Left ventricle myocardium superior (tissue), 1 donor: ENCODE measurements at regions not wholly inside any gene's neighbourhood (a gene's known extent, or its start where the extent isn't known, plus 50 kb on each side); places are given as distances from the start of the nearest gene placed in this dataset.
A peak's percentile ranks its signal among the peaks of the same experiment; 100 is the strongest.
"Not testable (repeated sequence)": the region's sequence is repeated elsewhere in the genome, so short reads cannot be mapped to it uniquely, and the experiment has no call there.

Source experiments
- ATAC-seq: fragments of 200-7000 bp; cut with Tn5 transposase; one replicate; pipeline ENCODE4 v1.9.1; 2020; ENCODE audit warnings: mild to moderate bottlenecking, moderate library complexity
- DNase-seq: peaks from one replicate; pipeline ENCODE4 v3.0.0-alpha.2; 2020
- intact Hi-C: fragments of 100-400 bp; cut with micrococcal nuclease; formaldehyde crosslinking; loops from one replicate; pipeline ENCODE4 v1.11.0; 2022
- donor health status: DM: no; HTN: yes; CAD: no; lungs with severe emphysema.

DNA sequence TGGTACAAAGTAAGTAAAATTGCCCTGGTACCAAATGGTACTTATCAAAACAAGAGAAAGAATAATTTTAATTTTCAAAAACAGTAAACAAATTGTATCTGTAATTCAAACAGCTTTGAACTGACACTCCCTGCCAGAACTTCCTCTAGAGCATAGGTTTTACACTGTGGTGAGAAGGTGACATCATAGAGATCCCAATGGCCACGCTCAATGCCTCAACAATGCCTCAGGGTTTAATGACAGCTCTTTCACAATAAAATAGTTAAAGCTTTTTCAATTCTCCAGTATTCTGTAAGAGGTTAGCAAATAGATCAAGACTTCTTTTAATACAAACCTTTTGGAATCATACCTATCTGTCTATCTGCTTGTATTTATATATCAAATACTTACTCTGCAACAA is 437.1 kb downstream of the PRR16 start:
- ATAC-seq, result no peak
- intact Hi-C loops, result no loop called here

DNA sequence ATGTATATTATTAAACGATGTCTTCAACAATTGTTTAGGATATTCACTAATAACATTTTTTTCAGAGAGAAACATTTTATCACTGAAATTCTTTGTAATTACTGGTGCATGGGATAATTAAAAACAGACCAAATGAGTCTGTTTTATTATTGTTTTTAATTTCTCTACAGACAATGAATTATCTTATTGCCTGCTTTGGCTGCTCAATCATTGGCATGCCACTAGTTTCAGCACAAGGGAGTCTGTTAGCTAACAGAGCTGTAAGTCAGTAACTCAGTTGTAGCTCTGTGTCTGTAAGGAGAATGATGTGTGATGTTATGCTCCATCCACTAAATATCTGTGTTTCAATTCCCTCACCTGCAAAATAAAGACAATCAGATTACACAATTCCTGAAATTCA is 443.9 kb downstream of the PRR16 start:
- DNase-seq (no peak), ATAC-seq (no peak)
- intact Hi-C loops, result no loop called here

More for the DNA sequence above, 437.1 kb downstream of the PRR16 start:
- no peak for DNase-seq

DNA sequence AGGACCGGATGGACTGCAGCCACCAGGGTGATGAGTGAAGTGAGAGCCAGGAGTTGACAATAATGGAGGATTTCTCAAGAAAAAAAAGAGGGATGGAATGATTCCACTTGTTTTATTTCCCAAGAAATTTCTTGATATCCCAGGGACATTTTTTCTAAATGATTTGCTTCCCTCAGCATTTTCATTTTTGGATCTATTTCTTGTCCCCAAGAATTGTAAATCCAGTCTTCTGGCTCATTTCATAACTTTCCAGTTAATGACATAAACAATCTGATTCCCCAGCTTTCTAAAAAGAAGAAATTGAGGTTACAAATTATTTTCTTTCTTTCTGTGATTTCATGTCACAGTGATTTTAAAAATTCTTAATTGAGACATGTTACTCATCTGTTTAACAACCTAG is 446.5 kb downstream of the PRR16 start:
- ATAC-seq, result no peak
- no peak for DNase-seq
- intact Hi-C loops, result no loop called here

DNA sequence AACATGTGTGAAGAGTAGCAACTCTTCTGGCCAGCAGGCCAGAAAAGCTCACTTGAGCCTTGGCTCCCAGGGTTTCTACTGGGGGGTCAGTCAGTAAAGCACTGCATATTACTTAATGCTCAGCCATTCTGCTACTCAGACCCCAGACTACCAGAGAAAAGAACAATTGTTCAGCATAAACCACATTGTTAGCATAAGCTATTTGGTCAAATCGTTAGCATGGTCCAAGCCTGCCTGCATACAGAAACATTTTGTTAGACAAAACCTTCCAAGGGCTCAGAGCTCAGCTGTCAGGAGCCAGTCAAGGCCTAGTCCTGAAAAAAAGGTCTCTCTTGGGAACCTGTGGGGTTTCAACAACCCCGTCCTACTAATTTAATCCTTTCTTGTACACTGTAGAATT is 449.3 kb downstream of the PRR16 start:
- ATAC-seq, result no peak
- intact Hi-C loops, result no loop called here

DNA sequence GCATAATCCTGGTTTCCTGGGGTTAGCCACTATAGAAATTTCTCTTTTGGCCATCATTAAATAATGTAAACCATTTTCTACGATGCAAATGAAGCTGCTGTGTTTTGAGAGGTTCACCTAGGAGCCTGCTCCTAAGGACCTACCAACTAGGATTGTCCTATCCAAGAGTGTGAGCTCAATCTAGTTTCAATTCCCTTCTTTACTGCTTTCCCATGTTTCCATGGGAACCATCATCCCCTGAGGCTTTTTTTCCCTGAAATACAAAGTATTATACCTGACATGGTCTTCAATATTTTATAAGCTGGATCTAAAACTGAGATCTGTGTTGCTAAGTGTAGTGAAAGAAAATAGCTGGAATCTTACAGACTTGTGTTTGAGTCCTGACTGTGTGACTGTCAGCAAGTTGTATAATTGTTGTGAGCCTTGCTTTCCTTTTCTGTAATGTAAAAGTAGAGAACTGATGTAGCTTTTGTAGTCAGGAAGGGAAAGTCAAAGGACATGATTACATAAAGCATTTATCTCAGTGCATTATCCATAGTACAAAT is 453.2 kb downstream of the PRR16 start:
- DNase-seq (no peak), ATAC-seq (no peak)
- intact Hi-C loops, result no loop called here

More for the DNA sequence above, 449.3 kb downstream of the PRR16 start:
- DNase-seq, result no peak

DNA sequence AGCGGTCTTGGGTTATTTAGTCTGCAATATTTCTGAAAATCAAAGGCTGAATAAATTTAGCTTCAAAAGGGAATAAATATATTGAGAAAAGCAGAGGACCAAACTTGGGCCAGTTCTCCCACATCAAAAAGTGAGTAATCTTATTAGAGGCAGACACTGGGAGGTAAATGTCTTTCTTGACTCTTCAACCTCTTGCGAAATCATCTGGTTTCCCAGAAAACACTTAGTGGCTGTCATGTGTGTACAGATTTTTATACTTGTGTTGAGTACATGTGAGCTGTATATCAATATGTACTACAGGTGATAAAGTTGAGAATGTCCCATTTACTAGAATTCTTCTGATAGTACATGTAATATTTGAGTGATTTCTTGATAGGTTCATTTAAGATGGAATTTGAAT is 454.9 kb downstream of the PRR16 start:
- DNase-seq (no peak), ATAC-seq (no peak)
- intact Hi-C loops, result no loop called here

DNA sequence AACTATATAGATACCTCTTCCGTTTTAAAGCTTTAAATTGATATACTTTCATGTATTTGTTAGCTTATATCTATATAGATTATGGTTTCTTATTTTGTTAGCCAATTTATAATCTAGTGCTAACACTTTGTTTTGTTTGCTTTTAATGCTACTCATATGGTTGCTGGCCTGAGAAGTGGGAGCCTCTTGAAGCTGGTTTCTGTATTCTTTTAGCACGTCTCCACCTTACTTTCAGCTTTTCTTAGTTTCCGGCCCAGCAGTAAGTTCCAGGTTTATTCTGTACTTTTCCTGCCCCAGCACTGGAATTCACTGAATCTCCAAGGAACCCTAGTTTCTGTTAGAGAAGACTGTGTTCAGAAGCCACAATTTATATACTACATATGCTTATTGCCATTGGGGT is 458.9 kb downstream of the PRR16 start:
- ATAC-seq, result no peak
- DNase-seq, result no peak

DNA sequence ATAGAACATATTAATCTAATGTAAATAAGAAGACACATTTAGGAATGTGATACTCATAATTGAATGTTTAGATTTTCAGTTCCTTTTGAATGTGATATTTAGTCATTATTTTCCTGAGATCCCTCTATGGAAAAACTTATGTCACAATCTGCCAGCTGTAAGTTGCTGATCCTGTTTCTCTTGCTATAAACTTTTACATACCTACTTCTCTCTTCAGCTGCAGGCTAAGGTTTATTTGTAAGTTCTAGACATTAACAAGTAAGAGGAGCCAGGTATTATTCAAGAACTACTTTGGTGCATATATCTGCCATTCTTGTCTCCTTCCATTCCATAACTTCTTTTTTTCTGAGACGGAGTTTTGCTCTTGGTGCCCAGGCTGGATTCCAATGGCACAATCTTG is 462.4 kb downstream of the PRR16 start:
- DNase-seq (no peak), ATAC-seq (no peak)
- intact Hi-C loops, result no loop called here

More for the DNA sequence above, 458.9 kb downstream of the PRR16 start:
- intact Hi-C loops, result no loop called here

DNA sequence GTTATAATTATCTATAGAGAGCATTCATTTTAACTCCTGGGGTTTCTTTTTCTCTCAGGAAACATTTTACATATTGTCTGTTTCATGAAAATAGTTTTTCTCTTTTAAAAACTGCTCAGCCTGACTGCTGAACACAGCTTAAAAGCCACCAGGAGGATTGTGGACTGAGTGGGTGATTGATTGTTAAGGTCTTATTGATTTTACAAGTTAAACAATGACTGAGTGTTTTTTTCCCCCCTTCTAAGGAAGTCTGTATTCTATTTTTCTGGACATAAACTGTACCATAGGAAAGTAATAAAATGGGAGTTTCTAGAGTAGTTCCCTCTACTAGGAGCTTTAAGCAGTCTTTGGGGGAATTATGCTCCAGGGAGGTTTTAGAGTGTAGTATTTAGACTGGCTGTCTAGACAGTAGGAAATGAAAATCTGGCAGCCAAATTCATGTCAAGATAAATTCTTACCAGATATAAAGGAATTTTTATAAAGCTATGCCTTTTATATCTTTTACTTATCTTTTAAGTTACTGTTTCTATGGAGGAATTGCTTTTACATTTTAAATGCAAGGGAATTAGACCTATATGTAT is 463.9 kb downstream of the PRR16 start:
- intact Hi-C loops, result no loop called here
- no peak for ATAC-seq
- no peak for DNase-seq

DNA sequence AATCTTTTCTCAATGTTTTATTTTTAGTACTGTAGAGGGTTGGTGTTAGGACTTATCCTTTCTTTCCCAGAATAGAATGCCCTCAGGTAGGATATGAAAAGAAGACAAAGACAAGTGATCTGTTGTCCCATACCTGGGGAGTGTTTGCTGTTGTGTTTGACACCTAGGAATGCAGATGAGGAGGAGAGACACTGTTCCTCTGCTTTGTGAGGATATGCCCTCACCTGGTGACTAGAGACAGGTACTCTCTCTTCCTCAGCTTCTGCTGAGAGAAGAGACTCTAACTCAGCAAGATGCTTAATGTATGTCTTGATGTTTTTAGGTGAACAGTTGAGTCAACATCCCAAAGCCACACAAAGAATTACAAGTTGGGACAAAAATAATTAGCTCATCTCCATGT is 468.4 kb downstream of the PRR16 start:
- DNase-seq (no peak), ATAC-seq (no peak)
- intact Hi-C loops, result no loop called here

DNA sequence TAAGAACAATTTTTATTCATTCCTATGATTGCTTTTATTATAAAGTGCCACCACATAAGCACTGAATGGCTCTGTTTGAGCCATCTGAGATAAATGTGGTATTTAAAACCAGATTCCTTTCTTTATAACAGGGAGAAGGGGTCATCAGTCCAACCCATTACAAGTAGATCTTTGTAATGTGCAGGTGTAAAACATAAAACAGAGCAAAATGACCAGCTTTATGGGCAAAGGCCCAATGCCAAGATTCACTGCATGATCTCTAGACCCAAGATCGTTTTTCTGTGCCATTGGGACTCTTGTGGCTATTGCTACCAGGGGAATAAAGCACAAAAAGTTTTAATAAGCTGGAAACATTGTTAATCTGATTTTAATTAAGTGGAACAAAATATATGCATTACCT is 469.9 kb downstream of the PRR16 start:
- ATAC-seq (no peak), DNase-seq (no peak)
- intact Hi-C loops, result no loop called here

DNA sequence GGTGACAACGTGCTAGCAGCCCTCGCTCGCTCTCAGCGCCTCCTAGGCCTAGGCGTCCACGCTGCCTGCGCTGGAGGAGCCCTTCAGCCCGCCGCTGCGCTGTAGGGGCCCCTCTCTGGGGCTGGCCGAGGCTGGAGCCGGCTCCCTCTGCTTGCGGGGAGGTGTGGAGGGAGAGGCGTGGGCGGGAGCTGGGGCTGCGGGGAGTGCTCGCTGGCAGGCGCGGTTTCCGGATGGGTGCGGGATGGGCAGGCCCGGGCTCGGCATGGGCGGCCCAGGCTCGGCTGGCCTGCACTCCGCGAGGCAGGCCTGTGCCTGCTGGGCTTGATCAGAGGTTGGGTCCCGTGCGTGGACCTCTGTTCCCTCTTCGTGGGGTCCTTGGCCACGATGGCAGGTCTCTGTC is 472.6 kb downstream of the PRR16 start:
- ATAC-seq (no peak), DNase-seq (peak; percentile 21)
- intact Hi-C loops, result no loop called here

DNA sequence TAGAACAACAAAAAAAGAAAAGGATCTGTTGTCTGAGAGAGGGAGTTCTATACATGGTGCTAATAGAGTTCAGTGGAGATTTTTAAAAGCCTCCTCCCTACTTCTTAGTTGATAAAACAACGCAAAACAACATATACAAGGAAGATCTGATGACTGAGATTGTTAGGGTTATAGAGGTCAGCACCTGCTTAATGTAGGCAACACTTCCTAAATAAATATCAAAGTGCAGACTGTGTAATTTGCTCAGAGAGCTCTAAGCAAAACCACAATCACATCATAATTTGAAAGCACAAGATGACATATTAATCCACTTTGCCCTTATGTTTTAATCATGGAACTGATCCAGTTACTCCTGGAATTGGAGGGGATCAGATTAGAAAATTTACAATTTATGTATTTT is 474.5 kb downstream of the PRR16 start:
- no peak for ATAC-seq
- intact Hi-C loops, result no loop called here

DNA sequence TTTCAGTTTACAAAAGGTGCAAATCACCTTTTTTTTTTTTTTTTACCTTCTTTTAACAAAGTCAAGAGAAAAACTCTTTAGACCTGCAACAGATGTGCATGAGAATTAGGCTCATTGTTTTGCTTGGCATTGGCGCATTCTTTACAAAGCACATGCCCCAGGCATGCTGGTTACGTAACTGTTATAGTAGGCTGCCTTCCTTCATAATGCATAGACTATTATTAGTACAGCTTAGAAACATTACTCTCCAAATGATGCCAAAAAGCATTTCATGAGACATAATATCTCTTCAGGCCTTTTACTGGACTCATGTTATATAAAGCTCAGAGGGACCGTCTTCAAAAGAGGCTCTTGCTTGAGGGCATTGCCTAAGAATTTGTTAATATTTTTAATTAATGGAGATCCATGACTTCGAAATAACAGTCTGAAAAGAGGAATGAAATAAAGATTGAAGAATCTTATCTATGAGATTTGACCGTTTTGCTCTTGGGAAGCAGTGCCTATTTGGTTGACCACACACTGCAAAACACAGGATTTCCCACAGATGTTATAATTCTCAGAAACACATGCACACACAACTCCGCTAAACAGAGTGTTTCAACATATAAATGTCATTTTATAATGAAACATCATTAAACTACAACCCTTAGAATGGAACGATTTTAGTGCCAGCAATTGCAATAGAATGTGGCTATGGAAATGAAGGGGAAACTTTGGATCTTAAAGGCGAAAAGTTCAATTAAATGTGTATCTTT is 478.7 kb downstream of the PRR16 start:
- ATAC-seq (no peak), DNase-seq (no peak)
- intact Hi-C loops, result no loop called here

More for the DNA sequence above, 474.5 kb downstream of the PRR16 start:
- DNase-seq, result no peak

DNA sequence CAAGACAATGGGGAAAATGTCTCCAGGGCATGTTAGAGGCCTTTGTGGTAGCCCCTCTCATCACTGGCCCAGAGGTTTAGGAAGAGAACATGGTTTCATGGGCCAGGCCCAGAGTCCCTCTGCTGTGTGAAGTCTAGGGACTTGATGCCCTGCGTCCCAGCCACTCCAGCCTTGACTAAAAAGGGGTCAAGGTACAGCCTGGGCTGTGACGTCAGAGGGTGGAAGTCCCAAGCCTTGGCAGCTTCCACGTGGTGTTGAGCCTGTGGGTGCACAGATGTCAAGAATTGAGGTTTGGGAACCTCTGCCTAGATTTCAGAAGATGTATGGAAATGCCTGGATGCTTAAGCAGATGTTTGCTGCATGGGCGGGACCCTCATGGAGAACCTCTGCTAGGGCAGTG is 485.5 kb downstream of the PRR16 start:
- ATAC-seq, intact Hi-C loops, DNase-seq: not testable (repeated sequence)

DNA sequence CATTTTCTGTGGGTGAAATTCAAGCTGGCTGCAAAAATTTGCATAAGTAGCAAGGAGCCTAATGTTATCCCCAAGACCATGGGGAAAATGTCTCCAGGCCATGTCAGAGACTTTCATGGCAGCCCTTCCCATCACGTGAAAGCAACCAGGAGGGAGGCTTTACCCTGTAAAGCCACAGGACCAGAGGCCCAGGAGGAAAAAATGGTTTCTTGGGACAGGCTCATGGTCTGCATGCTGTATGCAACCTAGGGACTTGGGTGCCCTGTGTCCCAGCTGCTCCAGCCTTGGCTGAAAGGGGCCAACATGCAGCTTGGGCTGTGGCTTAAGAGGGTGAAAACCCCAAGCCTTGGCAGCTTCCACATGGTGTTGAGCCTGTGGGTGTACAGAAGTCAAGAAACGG is 489.3 kb downstream of the PRR16 start:
- DNase-seq, ATAC-seq, intact Hi-C loops: not testable (repeated sequence)

DNA sequence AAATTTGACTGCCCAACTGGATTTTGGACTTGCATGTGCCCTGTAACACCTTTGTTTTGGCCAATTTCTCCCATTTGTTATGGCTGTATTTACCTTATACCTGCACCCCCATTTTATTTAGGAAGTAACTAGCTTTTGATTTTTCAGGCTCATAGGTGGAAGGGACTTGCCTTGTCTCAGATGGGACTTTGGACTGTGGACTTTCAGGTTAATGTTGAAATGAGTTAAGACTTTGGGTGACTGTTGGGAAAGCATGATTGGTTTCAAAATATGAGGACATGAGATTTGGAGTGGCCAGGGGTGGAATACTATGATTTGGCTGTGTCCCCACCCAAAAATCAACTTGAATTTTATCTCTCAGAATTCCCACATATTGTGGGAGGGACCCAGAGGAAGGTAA is 490.2 kb downstream of the PRR16 start:
- DNase-seq (no peak), ATAC-seq (no peak)
- intact Hi-C loops, result no loop called here

DNA sequence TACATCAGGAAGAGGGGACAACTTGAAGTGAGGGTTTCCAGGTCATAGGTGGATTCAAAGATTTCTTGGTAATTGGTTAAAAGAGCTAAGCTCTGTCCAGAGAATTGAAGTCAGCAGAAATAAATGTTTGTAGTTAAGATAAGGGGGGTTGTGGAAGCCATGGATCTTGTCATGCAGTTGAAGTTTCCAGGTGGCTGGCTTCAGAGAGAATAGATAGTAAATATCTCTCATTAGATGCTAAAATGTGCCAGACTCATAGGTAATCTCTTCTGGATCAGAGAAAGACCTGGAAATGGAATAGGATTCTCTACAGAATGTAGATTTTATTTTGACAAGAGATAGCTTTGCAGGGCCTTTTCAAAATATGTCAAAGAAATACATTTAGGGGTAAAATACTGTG is 491.7 kb downstream of the PRR16 start:
- intact Hi-C loops, result no loop called here
- no peak for DNase-seq
- no peak for ATAC-seq

DNA sequence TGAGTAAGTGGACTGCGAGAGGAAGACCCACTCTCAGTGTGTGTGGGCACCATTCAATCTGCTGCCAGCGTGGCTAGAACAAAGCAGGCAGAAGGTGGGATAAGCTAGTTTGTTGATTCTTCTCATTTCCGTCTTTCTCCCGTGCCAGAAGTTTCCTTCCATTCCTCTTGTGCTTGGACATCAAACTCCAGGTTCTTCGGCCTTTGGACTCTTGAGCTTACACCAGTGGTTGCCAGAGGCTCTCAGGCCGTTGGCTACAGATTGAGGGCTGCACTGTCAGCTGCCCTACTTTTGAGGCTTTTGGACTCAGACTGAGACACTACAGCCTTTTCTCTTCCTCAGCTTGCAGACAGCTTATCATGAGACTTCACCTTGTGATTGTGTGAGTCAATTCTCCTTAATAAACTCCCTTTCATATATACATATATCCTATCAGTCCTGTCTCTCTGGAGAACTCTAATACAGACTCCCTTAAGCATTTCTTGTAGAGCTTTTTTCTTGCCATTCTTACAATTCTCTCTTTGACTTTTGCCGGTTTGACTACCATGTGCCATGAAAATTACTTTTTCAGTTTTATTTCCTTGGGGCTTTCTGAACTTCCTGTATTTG is 494.9 kb downstream of the PRR16 start:
- intact Hi-C loops, result no loop called here
- ATAC-seq, result no peak
- no peak for DNase-seq

DNA sequence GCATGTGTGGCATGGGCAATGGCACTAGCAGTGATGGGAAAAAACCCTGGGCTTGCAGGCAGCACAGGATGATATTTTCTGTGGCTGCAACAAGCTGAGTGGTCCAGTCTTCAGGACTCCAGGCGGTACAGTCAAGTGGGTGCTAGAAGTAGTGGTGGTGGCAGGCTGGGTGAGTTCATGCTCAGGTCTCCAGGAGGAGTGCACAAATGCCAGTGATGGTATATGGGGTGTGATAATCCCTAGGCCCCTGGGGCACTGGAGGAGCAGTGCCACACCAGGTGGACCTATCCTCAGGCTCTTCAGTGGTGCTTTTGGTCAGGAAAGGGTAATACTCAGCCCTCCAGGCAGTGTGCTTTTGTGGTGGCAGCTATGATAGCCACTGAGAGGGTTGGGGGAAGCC is 496.4 kb downstream of the PRR16 start:
- DNase-seq (no peak), ATAC-seq (no peak)
- intact Hi-C loops, result no loop called here

DNA sequence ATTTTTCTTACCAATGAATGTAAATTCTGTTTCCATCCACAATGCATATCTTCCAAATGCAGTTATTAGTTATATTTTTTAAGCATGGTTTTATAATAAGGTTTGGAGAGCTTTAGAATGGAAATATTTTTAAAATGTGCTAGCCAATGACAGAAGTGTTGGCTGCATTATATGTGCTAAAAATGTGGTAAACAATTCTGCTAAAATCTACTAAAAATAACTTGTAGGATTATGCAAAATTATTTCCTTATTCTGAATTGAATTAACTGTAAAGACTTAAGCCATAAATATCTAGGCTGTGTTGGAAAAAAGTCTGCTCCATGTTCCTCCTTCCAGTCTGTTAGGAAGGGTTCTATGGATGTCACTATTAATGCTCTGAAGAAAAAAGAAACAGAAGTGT is 503.3 kb downstream of the PRR16 start:
- intact Hi-C loops, result no loop called here
- ATAC-seq (no peak), DNase-seq (no peak)
